HG03571 (cell line): ENCODE measurements at regions not wholly inside any gene's neighbourhood (a gene's known extent, or its start where the extent isn't known, plus 50 kb on each side); places are given as distances from the start of the nearest gene placed in this dataset.

ENCODE experiments used
- ATAC-seq: cut with Tn5 transposase; IDR thresholded peaks from one replicate; pipeline ENCODE4 v1.9.1; 2021; ENCODE audit not compliant: unreplicated experiment

GRCh38 chr9:103397868-103398600 lies 402.9 kb downstream of the CYLC2 start:
- ATAC-seq = peak; percentile 95

- ATAC-seq = no peak
These were observed 404.4 kb downstream of the CYLC2 start for GRCh38 chr9:103399535-103399934.

- no peak for ATAC-seq
These were observed 412.1 kb downstream of the CYLC2 start for GRCh38 chr9:103407260-103407659.

- no peak for ATAC-seq
These were observed 414.9 kb downstream of the CYLC2 start for GRCh38 chr9:103410059-103410458.

GRCh38 chr9:103427696-103428095 lies 432.6 kb downstream of the CYLC2 start:
- no peak for ATAC-seq

- ATAC-seq = no peak
These were observed 435.3 kb downstream of the CYLC2 start for GRCh38 chr9:103430469-103430868.

- no peak for ATAC-seq
These were observed 436.7 kb downstream of the CYLC2 start for GRCh38 chr9:103431809-103432208.

GRCh38 chr9:103444176-103444575 lies 449.0 kb downstream of the CYLC2 start:
- ATAC-seq = no peak

DNA sequence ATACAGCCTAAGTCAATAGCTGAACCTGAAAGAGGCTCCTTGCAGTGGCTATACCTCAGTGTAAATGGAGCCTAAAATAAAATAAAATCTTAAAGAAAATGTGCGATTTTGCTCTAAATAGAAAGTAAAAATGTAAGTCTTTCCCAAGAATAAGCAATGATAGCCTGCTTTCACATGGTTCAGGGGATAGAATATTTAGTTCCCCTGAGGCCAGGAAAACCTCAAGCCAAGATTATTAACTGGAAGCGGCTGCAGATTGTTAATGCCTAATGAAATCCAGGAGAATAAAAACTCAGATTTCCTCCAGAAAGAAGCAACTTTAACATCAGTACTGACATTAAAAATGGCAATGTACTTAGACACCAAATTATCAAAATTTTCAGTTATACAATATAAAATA lies 463.7 kb downstream of the CYLC2 start:
- no peak for ATAC-seq

- no peak for ATAC-seq
These were observed 476.1 kb downstream of the CYLC2 start for GRCh38 chr9:103471241-103471640.

DNA sequence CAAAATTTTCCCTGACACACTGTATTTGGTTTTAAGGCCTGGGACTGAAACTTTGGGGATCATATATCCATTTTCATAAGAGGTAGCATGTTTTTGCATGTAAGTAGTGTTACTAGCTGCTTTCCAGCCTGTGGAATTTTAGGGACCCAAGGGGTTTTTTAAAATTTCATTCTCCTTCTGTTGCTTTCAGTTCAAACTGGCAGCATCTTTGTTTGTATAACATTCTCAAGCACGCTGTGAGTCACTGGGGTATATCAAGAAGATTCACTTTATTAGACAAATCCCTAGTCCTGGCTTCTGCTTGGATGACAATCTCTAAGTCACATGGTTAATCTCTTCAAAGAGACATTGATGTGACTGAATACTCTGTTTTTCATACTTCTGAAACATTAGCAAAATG lies 479.0 kb downstream of the CYLC2 start:
- ATAC-seq = no peak

GRCh38 chr9:103483471-103484096 lies 488.5 kb downstream of the CYLC2 start:
- no peak for ATAC-seq

DNA sequence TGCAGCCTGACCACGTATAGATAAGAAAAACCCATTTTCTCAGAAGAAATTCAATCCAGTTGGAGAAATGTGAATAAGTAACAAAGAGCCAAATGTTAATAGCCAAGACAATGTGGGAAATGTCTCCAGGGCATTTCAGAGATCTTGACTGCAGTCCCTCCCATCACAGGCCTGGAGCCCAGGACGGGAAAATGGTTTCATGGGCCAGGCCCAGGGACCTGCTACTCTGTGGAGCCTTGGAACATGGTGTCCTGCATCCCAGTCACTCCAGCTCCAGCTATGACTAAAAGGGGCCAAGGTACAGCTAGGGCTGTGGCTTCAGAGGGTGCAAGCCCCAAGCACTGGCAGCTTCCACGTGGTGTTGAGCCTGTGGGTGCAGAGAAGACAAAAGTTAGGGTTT lies 490.0 kb downstream of the CYLC2 start:
- ATAC-seq = no peak

DNA sequence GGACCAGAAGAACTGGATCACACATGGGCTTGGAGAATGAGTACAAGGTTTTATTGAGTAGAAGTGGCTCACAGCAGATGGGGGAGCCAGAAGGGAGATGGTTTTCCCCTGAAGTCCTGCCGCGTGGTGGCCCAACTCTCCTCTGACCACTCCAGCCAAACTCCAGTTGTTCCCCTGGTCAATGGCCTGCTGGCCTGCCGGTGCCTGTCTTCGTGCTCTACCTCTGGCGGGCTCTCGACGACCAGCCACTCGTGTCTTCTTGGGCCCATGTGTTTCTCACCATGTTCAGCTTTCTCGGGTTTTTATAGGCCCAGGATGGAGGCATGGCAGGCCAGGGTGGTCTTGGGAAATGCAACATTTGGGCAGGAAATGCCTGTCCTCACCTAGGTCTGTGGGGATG lies 519.6 kb downstream of the CYLC2 start:
- no peak for ATAC-seq

- ATAC-seq = no peak
These were observed 527.3 kb downstream of the CYLC2 start for GRCh38 chr9:103522409-103522808.

DNA sequence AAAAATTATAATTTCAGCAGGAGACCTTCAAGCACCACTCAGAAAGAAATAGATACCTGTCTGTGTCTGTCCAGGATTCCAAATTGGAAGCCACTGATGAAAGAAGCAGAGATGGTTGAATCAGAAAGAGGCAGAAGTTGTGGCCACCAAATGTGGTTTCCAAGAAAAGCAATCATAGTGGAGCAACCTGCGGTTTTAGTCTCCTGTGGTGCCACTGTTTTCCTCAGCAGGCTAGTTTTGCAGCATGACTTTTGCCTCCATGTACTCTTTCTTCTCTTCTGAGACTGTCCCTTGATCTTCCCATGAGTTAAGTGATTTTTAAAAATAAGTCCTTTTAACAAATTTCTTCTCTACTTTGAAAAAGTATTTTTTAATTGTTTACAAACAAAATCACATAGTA lies 535.8 kb downstream of the CYLC2 start:
- ATAC-seq = no peak

DNA sequence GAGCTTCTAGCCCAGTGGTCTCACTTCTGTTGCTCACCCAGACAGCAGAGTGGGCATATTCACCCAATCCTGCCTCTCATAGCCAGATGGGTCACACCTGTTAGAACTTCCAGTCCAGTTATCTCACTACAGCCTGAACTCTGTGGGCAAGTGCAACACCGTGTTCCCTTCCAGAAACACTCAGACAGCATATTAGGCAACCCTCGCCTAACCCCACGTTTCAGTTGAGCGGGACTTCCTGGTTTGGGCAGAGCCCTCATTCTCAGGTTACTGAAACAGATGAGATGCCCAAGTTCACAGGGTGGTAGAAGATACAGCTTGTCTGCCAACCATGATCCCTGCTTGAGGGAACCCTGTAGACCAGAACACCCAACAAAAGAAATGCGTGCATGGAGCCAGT lies 538.2 kb downstream of the CYLC2 start:
- no peak for ATAC-seq

GRCh38 chr9:103537426-103537825 lies 542.3 kb downstream of the CYLC2 start:
- no peak for ATAC-seq

GRCh38 chr9:103545260-103545659 lies 548.8 kb upstream of the SMC2 start:
- no peak for ATAC-seq

- no peak for ATAC-seq
These were observed 541.4 kb upstream of the SMC2 start for GRCh38 chr9:103552712-103553111.

DNA sequence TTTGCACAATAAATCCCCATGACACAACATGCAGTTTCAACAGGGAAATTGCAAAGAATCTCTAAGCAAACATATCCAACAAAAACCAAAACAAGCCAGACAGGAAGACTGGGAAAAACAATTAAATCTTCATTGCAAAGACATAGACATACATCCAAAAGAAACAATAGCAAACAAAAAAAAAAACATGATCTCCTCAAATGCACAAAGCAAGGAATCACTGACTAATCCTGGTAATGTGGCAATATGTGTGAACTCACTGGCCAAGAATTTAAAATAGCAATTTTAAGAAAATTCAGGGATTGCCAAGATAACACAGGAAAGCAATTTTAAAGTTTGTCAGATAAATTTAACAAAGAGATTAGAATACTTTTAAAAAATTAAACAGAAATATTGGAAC lies 520.1 kb upstream of the SMC2 start:
- ATAC-seq = no peak

- ATAC-seq = no peak
These were observed 507.4 kb upstream of the SMC2 start for GRCh38 chr9:103586721-103587120.

DNA sequence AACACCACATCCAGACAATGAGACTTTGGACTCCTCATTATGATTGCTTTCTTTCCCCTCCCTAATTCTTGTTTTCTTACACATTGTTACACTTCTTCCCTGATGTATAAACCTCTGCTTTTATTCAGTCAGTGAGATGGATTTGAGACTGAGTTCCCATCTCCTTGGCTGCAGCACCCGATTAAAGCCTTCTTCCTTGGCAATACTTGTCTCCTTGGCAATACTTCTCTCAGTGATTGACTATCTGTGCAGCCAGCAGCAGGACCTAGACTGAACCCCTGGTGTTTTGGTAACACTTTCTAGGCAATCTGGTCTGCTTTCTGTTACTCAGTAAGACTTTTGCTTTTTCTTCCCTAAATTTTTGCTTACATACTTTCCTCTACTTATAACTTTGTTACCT lies 492.8 kb upstream of the SMC2 start:
- ATAC-seq = no peak
